GM13976 (cell line): ENCODE measurements at regions not wholly inside any gene's neighbourhood (a gene's known extent, or its start where the extent isn't known, plus 50 kb on each side); places are given as distances from the start of the nearest gene placed in this dataset.

Experiments
- DNase-seq: peaks from one replicate; pipeline ENCODE4 v3.0.0; 2012; ENCODE audit warnings: low spot score
- CTCF ChIP-seq: IDR thresholded peaks from 2 replicates; pipeline ENCODE4 v1.5.1; 2012; ENCODE audit warnings: borderline replicate concordance, mild to moderate bottlenecking; ENCODE audit not compliant: insufficient read depth; ENCODE audit errors: extremely low read depth, missing control alignments, control extremely low read depth
- in situ Hi-C: fragments of 300-500 bp; cut with MboI; formaldehyde crosslinking; loops from one replicate; pipeline ENCODE4 v1.12.0; 2022; ENCODE audit warnings: low sequenced_read_pairs, mixed read lengths, inconsistent platforms; ENCODE audit not compliant: unreplicated experiment

- no peak for TF ChIP-seq CTCF
- no peak for DNase-seq
- in situ Hi-C loops = no loop called here
Observed at GRCh38 chr20:12788632-12789299, 220.0 kb upstream of the SPTLC3 start.

DNA sequence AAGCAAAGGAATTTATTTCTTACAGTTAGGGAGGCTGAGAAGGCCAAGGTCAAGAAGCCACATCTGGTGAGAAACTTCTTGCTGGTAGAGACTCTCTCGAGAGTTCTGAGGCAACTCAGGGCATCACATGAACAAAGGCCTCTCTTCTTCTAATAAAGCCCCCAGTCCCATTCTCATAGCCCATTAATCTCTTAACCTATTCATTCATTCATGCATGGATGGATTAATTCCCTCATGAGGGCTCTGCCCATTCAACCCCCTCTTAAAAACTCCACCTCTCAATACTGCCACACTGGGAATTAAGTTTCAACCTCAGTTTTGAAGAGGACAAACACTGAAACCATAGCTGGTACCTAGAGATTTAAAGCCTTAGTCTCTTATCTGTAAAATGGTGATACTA lies 217.9 kb upstream of the SPTLC3 start:
- no peak for DNase-seq
- in situ Hi-C loops = no loop called here
- TF ChIP-seq CTCF = no peak

DNA sequence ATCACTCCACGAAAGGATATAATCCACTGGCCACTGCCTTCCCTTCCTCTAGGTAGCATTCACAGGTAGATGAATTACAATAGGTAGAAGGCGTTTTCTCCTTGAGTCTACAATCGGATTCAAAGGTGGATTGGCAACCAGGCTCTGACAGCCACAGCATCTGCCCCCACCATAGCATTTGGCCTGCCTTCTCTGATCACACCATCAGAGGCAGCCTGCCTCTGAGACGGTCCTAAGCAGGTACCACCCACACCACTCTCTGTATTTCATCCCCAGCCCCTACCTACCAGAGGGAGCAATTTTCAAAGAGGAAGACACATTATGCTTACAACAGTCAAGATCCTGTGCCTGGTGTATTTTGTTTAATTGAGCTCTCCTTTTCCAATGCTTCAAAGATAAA lies 210.5 kb upstream of the SPTLC3 start:
- DNase-seq = no peak
- TF ChIP-seq CTCF = no peak
- in situ Hi-C loops = no loop called here

GRCh38 chr20:12808006-12808567 lies 200.7 kb upstream of the SPTLC3 start:
- in situ Hi-C loops = no loop called here

DNA sequence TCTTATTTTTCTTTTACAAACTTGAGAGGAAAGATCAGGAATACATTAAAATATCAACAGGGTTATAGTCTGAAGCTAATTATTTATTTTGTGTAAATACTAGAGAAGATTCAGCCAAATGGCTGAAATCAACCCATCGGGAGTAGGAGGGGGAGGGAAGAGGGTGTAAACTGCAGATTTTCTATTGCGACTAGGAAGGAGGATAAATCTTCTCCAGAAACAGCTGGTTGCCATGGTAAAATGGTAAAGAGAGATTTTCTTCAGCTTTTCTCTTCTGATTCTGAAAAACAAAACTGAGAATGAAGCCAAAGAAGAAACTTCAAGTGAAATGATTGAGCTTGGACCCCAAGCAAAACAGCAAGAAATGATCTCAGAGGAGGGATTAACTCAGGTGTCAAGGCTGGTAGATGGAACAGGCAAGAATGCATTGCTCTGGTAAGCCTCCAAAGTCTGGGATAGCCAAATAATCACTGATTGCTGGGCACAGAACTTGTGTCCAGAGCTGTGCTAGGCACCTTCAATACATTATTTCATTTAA lies 193.5 kb upstream of the SPTLC3 start:
- in situ Hi-C loops = no loop called here
- TF ChIP-seq CTCF = no peak
- no peak for DNase-seq

More at GRCh38 chr20:12808006-12808567, 200.7 kb upstream of the SPTLC3 start:
- no peak for DNase-seq
- TF ChIP-seq CTCF = no peak

- TF ChIP-seq CTCF = no peak
- no peak for DNase-seq
- in situ Hi-C loops = no loop called here
Observed at GRCh38 chr20:12815778-12816408, 192.9 kb upstream of the SPTLC3 start.
